GM18861 (cell line): ENCODE measurements at regions not wholly inside any gene's neighbourhood (a gene's known extent, or its start where the extent isn't known, plus 50 kb on each side); places are given as distances from the start of the nearest gene placed in this dataset.
"Not testable (repeated sequence)": the region's sequence is repeated elsewhere in the genome, so short reads cannot be mapped to it uniquely, and the experiment has no call there.

Experiments used
- ATAC-seq: cut with Tn5 transposase; IDR thresholded peaks from one replicate; pipeline ENCODE4 v1.9.1; 2021; ENCODE audit not compliant: unreplicated experiment

- no peak for ATAC-seq
Measured at GRCh38 chr14:54010981-54011380, 54.4 kb upstream of the BMP4 start.

GRCh38 chr14:54023027-54023426 is 66.4 kb upstream of the BMP4 start:
- no peak for ATAC-seq

GRCh38 chr14:54025661-54026060 is 69.0 kb upstream of the BMP4 start:
- ATAC-seq = no peak

GRCh38 chr14:54026671-54027070 is 70.0 kb upstream of the BMP4 start:
- no peak for ATAC-seq

GRCh38 chr14:54030996-54031395 is 74.4 kb upstream of the BMP4 start:
- not testable (repeated sequence) for ATAC-seq

GRCh38 chr14:54033285-54033684 is 76.7 kb upstream of the BMP4 start:
- ATAC-seq = not testable (repeated sequence)

- ATAC-seq = no peak
Measured at GRCh38 chr14:54038724-54039123, 82.1 kb upstream of the BMP4 start.

- ATAC-seq = no peak
Measured at GRCh38 chr14:54039311-54039710, 82.7 kb upstream of the BMP4 start.

- ATAC-seq = no peak
Measured at GRCh38 chr14:54040846-54041245, 84.2 kb upstream of the BMP4 start.

- ATAC-seq = no peak
Measured at GRCh38 chr14:54046250-54046649, 89.6 kb upstream of the BMP4 start.

- ATAC-seq = no peak
Measured at GRCh38 chr14:54047645-54048308, 91.2 kb upstream of the BMP4 start.

GRCh38 chr14:54048311-54048710 is 91.7 kb upstream of the BMP4 start:
- ATAC-seq = no peak

GRCh38 chr14:54048736-54049135 is 92.1 kb upstream of the BMP4 start:
- ATAC-seq = no peak

- no peak for ATAC-seq
Measured at GRCh38 chr14:54050759-54051158, 94.1 kb upstream of the BMP4 start.

- no peak for ATAC-seq
Measured at GRCh38 chr14:54052696-54053385, 96.2 kb upstream of the BMP4 start.

- no peak for ATAC-seq
Measured at GRCh38 chr14:54053386-54053745, 96.7 kb upstream of the BMP4 start.

GRCh38 chr14:54058505-54058904 is 101.9 kb upstream of the BMP4 start:
- no peak for ATAC-seq

GRCh38 chr14:54083549-54084239 is 127.1 kb upstream of the BMP4 start:
- ATAC-seq = no peak

GRCh38 chr14:54085232-54085761 is 128.7 kb upstream of the BMP4 start:
- ATAC-seq = no peak

- no peak for ATAC-seq
Measured at GRCh38 chr14:54085841-54086240, 129.2 kb upstream of the BMP4 start.

- no peak for ATAC-seq
Measured at GRCh38 chr14:54086767-54087166, 130.1 kb upstream of the BMP4 start.

GRCh38 chr14:54087376-54087775 is 130.8 kb upstream of the BMP4 start:
- ATAC-seq = no peak
